ENCODE measurements at regions not wholly inside any gene's neighbourhood (a gene's known extent, or its start where the extent isn't known, plus 50 kb on each side); places are given as distances from the start of the nearest gene placed in this dataset.

DNA sequence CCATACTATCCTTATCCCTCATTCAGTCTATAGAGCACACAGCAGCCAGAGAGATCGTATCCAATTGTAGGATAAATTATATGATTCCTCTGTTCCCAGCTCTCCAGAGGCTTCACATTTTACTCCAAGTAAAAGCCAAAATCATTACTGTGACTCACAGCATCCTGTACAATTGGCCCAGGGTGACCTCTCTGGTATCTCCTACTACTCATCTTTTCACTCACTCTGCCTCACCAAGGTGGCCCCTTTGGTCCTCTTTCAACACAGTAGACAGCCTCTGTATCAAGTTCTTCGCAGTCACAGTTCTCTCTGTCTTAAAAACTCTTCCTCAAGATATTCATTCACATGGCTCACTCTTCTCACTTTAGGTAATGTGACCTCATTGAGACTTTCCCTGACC is 72.6 kb upstream of the LSM8 start:
- H3K4me3 ChIP-seq (ENCODE audit: low read length): no peak overlapping the region
- peak; percentile 37 for DNase-seq (ENCODE audit: low read depth)
- TF ChIP-seq, protein P1, sequence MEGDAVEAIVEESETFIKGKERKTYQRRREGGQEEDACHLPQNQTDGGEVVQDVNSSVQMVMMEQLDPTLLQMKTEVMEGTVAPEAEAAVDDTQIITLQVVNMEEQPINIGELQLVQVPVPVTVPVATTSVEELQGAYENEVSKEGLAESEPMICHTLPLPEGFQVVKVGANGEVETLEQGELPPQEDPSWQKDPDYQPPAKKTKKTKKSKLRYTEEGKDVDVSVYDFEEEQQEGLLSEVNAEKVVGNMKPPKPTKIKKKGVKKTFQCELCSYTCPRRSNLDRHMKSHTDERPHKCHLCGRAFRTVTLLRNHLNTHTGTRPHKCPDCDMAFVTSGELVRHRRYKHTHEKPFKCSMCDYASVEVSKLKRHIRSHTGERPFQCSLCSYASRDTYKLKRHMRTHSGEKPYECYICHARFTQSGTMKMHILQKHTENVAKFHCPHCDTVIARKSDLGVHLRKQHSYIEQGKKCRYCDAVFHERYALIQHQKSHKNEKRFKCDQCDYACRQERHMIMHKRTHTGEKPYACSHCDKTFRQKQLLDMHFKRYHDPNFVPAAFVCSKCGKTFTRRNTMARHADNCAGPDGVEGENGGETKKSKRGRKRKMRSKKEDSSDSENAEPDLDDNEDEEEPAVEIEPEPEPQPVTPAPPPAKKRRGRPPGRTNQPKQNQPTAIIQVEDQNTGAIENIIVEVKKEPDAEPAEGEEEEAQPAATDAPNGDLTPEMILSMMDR (IDR thresholded peaks at IDR 0.05; ENCODE audit: insufficient read depth, low read depth, low read length, missing control alignments): no peak

DNA sequence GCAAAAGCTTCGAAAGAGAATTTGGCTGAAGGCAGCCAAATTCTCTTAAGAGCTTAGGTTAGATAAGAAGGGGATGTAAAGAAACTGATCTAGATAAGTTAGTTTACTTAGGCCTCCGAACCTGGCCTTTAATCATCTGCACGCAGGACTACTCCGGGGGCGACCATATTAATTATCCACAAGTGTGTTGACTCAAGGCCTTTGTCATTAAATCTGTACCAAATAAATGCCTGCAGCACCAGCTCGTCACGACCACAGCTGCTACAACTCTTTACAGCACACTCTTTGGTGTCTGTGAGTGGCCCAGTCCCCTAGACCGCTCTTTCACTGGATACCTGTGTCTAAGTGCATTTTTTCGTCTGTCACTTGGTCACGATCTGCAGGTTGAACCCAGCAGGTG is 69.8 kb upstream of the LSM8 start:
- TF ChIP-seq, protein P1 (IDR thresholded peaks at IDR 0.05; ENCODE audit: insufficient read depth, low read depth, low read length, missing control alignments): no peak
- H3K4me3 ChIP-seq (ENCODE audit: low read length): no peak overlapping the region

DNA sequence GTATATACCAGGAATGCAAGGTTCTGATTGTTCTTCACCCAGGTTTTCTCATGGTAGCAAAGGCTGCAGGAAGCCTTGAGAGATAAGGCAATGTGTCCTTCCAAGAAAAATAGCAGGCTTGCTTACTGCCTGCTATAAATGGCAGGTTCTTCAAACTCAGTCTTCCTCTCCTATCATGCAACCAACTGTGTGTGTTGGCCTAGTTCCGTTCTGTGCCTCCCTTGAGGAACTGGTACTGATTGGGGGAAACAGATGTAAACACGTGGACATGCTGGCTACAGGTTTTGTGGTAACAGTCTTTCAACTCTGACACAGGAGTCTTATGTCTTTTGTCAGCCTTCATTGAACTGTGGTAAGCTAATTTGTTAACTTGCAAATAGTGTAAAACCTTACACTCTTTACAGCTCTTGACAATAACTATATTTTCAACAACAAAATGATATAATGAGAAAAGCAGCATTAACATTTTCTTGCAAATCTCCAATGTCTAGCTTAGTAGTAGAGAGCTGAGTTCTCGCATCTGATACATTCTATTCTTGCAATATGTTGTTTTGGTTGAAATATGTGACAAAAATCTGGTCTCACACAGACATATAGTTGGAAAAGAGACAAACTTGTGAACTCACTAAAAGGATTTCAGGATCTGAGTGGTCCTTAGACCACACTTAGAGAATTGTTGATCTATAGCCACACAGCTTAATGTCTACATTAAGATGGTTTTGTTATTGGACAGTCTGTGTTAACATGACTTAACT is 54.7 kb upstream of the LSM8 start:
- no peak for DNase-seq (ENCODE audit: low read depth)
- TF ChIP-seq, protein P1 (IDR thresholded peaks at IDR 0.05; ENCODE audit: insufficient read depth, low read depth, low read length, missing control alignments): no peak
- H3K4me3 ChIP-seq (ENCODE audit: low read length): no peak overlapping the region

More for the DNA sequence above, 69.8 kb upstream of the LSM8 start:
- DNase-seq (ENCODE audit: low read depth): no peak

DNA sequence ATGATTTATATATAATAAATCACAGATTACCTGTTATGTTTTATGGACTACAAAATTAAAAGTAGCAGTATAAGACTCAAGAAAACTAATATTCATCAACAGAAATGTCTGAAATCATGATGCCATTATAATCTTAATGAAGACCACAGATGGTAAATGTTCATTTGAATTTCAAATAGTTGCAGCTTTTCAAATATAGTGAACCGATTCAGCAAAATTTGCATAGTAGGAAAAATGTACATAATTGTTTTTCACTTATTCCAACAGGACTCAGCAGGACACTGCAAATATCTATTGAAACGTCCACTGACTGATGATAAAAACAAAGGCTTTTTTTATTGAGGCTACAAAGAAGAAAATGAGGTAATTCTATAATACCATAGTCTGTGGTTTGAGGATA is 51.2 kb upstream of the LSM8 start:
- no peak for DNase-seq (ENCODE audit: low read depth)
- TF ChIP-seq, protein P1 (IDR thresholded peaks at IDR 0.05; ENCODE audit: insufficient read depth, low read depth, low read length, missing control alignments): no peak
- no peak overlapping the region for H3K4me3 ChIP-seq (ENCODE audit: low read length)
